ENCODE measurements at regions not wholly inside any gene's neighbourhood (a gene's known extent, or its start where the extent isn't known, plus 50 kb on each side); places are given as distances from the start of the nearest gene placed in this dataset.

DNA sequence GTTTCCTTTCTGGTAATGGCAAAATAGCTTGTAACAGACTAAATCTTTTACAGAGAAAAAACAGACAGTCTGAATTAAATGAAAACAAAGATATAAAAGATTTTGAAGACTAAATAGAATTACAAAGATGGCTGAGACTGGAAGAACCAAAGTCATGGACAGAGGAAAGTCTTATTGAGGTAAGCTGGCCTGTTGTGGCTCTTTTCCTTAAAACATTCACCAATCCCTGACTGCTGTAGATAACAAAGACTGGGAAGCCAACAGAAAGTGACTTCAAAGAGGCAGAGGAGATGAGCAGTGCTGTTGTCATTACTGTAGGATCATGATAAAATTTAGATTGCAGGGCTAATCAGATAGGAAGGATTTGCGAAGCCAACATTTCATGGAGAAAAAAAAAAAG, 517.0 kb downstream of the KIF2B start (continued):
- TF ChIP-seq KDM4A (IDR thresholded peaks at IDR 0.05; ENCODE audit: low read depth, low read length, severe bottlenecking) (no peak), TBP (IDR thresholded peaks at IDR 0.05; ENCODE audit: low read depth, low read length) (no peak), MAX (IDR thresholded peaks at IDR 0.05) (no peak)
- TF ChIP-seq, protein P1, sequence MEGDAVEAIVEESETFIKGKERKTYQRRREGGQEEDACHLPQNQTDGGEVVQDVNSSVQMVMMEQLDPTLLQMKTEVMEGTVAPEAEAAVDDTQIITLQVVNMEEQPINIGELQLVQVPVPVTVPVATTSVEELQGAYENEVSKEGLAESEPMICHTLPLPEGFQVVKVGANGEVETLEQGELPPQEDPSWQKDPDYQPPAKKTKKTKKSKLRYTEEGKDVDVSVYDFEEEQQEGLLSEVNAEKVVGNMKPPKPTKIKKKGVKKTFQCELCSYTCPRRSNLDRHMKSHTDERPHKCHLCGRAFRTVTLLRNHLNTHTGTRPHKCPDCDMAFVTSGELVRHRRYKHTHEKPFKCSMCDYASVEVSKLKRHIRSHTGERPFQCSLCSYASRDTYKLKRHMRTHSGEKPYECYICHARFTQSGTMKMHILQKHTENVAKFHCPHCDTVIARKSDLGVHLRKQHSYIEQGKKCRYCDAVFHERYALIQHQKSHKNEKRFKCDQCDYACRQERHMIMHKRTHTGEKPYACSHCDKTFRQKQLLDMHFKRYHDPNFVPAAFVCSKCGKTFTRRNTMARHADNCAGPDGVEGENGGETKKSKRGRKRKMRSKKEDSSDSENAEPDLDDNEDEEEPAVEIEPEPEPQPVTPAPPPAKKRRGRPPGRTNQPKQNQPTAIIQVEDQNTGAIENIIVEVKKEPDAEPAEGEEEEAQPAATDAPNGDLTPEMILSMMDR (IDR thresholded peaks at IDR 0.05; ENCODE audit: control extremely low read depth in 1 of 3, insufficient read depth in 1 of 3, low read depth in 1 of 3, low read length in 3 of 3) = no peak
- TF ChIP-seq, protein P2, sequence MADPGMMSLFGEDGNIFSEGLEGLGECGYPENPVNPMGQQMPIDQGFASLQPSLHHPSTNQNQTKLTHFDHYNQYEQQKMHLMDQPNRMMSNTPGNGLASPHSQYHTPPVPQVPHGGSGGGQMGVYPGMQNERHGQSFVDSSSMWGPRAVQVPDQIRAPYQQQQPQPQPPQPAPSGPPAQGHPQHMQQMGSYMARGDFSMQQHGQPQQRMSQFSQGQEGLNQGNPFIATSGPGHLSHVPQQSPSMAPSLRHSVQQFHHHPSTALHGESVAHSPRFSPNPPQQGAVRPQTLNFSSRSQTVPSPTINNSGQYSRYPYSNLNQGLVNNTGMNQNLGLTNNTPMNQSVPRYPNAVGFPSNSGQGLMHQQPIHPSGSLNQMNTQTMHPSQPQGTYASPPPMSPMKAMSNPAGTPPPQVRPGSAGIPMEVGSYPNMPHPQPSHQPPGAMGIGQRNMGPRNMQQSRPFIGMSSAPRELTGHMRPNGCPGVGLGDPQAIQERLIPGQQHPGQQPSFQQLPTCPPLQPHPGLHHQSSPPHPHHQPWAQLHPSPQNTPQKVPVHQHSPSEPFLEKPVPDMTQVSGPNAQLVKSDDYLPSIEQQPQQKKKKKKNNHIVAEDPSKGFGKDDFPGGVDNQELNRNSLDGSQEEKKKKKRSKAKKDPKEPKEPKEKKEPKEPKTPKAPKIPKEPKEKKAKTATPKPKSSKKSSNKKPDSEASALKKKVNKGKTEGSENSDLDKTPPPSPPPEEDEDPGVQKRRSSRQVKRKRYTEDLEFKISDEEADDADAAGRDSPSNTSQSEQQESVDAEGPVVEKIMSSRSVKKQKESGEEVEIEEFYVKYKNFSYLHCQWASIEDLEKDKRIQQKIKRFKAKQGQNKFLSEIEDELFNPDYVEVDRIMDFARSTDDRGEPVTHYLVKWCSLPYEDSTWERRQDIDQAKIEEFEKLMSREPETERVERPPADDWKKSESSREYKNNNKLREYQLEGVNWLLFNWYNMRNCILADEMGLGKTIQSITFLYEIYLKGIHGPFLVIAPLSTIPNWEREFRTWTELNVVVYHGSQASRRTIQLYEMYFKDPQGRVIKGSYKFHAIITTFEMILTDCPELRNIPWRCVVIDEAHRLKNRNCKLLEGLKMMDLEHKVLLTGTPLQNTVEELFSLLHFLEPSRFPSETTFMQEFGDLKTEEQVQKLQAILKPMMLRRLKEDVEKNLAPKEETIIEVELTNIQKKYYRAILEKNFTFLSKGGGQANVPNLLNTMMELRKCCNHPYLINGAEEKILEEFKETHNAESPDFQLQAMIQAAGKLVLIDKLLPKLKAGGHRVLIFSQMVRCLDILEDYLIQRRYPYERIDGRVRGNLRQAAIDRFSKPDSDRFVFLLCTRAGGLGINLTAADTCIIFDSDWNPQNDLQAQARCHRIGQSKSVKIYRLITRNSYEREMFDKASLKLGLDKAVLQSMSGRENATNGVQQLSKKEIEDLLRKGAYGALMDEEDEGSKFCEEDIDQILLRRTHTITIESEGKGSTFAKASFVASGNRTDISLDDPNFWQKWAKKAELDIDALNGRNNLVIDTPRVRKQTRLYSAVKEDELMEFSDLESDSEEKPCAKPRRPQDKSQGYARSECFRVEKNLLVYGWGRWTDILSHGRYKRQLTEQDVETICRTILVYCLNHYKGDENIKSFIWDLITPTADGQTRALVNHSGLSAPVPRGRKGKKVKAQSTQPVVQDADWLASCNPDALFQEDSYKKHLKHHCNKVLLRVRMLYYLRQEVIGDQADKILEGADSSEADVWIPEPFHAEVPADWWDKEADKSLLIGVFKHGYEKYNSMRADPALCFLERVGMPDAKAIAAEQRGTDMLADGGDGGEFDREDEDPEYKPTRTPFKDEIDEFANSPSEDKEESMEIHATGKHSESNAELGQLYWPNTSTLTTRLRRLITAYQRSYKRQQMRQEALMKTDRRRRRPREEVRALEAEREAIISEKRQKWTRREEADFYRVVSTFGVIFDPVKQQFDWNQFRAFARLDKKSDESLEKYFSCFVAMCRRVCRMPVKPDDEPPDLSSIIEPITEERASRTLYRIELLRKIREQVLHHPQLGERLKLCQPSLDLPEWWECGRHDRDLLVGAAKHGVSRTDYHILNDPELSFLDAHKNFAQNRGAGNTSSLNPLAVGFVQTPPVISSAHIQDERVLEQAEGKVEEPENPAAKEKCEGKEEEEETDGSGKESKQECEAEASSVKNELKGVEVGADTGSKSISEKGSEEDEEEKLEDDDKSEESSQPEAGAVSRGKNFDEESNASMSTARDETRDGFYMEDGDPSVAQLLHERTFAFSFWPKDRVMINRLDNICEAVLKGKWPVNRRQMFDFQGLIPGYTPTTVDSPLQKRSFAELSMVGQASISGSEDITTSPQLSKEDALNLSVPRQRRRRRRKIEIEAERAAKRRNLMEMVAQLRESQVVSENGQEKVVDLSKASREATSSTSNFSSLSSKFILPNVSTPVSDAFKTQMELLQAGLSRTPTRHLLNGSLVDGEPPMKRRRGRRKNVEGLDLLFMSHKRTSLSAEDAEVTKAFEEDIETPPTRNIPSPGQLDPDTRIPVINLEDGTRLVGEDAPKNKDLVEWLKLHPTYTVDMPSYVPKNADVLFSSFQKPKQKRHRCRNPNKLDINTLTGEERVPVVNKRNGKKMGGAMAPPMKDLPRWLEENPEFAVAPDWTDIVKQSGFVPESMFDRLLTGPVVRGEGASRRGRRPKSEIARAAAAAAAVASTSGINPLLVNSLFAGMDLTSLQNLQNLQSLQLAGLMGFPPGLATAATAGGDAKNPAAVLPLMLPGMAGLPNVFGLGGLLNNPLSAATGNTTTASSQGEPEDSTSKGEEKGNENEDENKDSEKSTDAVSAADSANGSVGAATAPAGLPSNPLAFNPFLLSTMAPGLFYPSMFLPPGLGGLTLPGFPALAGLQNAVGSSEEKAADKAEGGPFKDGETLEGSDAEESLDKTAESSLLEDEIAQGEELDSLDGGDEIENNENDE (IDR thresholded peaks at IDR 0.05; ENCODE audit: insufficient replicate concordance, low read length) = no peak
